SK-N-SH (cell line): ENCODE measurements at regions not wholly inside any gene's neighbourhood (a gene's known extent, or its start where the extent isn't known, plus 50 kb on each side); places are given as distances from the start of the nearest gene placed in this dataset.

Experiments
- EP300 ChIP-seq, 2 experiments: IDR thresholded peaks; 2 replicates each; pipeline versions ENCODE4 v1.4.0 to v1.6.1; 2012; ENCODE audit warnings: borderline replicate concordance in 1 of 2, low read depth in 1 of 2, low read length in 1 of 2
- EZH2phosphoT487 ChIP-seq: fragments of 200-600 bp; sonication (generic); IDR thresholded peaks from 2 replicates; pipeline ENCODE4 v1.6.1; 2017; ENCODE audit warnings: low read depth, mixed run types, mild to moderate bottlenecking, antibody characterized with exemption, moderate library complexity, borderline replicate concordance
- FOXJ3 ChIP-seq: sonication (generic); formaldehyde crosslinking; IDR thresholded peaks from 2 replicates; pipeline ENCODE4 v1.5.1; 2020; ENCODE audit warnings: mild to moderate bottlenecking, missing genetic modification reagents
- MXI1 ChIP-seq: IDR thresholded peaks from 2 replicates; pipeline ENCODE4 v1.6.1; 2012; ENCODE audit warnings: mild to moderate bottlenecking, low read depth, low read length, improper control_type of control experiment
- RAD21 ChIP-seq: IDR thresholded peaks from 2 replicates; pipeline ENCODE4 v1.6.1; 2012; ENCODE audit warnings: mild to moderate bottlenecking, low read length
- SIN3A ChIP-seq: IDR thresholded peaks from 2 replicates; pipeline ENCODE4 v1.6.1; 2012; ENCODE audit warnings: low read depth, mild to moderate bottlenecking, low read length, moderate library complexity, borderline replicate concordance
- SMC3 ChIP-seq: IDR thresholded peaks from 2 replicates; pipeline ENCODE4 v1.6.1; 2012; ENCODE audit warnings: low read depth, low read length, improper control_type of control experiment
- TAF1 ChIP-seq: IDR thresholded peaks from 2 replicates; pipeline ENCODE4 v1.6.1; 2012; ENCODE audit warnings: low read depth, mild to moderate bottlenecking, low read length, moderate library complexity, borderline replicate concordance
- TCF12 ChIP-seq: IDR thresholded peaks from 2 replicates; pipeline ENCODE4 v1.4.0; 2012
- YY1 ChIP-seq: IDR thresholded peaks from 2 replicates; pipeline ENCODE4 v1.4.0; 2012; ENCODE audit warnings: low read depth, mild to moderate bottlenecking
- TF ChIP-seq, protein P1 (sequence below): fragments of 200-600 bp; sonication (generic); IDR thresholded peaks from 2 replicates; pipeline ENCODE4 v1.6.1; 2017; ENCODE audit warnings: antibody characterized with exemption, mild to moderate bottlenecking, moderate library complexity
- TF ChIP-seq, protein P2 (sequence below): IDR thresholded peaks from 2 replicates; pipeline ENCODE4 v1.4.0; 2012; ENCODE audit warnings: low read depth, borderline replicate concordance
- TF ChIP-seq, protein P3 (sequence below): fragments of 150-350 bp; IDR thresholded peaks from 2 replicates; pipeline ENCODE4 v1.6.1; 2017; ENCODE audit warnings: antibody characterized with exemption, low read length, low read depth, borderline replicate concordance

DNA sequence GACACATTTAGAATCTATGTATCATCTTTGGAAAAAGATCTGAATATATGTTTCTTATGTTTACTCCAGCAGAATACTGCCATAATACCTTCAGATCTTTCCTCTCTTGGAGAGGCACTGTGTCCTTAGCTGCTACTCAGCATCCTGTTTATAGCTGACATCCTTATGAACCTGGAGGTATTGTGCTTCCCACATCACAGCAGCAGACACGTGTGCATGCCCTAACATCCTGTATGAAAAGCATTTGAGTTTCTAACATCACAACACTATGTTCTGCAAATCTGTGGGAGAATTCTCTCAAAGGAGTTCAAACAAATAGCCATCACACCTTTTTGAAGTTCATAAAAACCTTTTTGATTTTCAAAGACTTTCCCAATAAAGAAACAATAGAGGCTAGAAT, 216.0 kb downstream of the GJA1 start:
- TF ChIP-seq, protein P1, sequence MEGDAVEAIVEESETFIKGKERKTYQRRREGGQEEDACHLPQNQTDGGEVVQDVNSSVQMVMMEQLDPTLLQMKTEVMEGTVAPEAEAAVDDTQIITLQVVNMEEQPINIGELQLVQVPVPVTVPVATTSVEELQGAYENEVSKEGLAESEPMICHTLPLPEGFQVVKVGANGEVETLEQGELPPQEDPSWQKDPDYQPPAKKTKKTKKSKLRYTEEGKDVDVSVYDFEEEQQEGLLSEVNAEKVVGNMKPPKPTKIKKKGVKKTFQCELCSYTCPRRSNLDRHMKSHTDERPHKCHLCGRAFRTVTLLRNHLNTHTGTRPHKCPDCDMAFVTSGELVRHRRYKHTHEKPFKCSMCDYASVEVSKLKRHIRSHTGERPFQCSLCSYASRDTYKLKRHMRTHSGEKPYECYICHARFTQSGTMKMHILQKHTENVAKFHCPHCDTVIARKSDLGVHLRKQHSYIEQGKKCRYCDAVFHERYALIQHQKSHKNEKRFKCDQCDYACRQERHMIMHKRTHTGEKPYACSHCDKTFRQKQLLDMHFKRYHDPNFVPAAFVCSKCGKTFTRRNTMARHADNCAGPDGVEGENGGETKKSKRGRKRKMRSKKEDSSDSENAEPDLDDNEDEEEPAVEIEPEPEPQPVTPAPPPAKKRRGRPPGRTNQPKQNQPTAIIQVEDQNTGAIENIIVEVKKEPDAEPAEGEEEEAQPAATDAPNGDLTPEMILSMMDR: no peak
- TF ChIP-seq EZH2phosphoT487 (no peak), MXI1 (no peak), EP300 (IDR thresholded peaks at IDR 0.05; ENCODE audit: borderline replicate concordance in 1 of 2, low read depth in 1 of 2, low read length in 1 of 2) (no peak), TAF1 (no peak), SIN3A (no peak), RAD21 (no peak), TCF12 (no peak), YY1 (no peak), FOXJ3 (CRISPR knock-in tag) (no peak), SMC3 (no peak)
- TF ChIP-seq, protein P2, sequence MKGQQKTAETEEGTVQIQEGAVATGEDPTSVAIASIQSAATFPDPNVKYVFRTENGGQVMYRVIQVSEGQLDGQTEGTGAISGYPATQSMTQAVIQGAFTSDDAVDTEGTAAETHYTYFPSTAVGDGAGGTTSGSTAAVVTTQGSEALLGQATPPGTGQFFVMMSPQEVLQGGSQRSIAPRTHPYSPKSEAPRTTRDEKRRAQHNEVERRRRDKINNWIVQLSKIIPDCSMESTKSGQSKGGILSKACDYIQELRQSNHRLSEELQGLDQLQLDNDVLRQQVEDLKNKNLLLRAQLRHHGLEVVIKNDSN: no peak
- TF ChIP-seq, protein P3, sequence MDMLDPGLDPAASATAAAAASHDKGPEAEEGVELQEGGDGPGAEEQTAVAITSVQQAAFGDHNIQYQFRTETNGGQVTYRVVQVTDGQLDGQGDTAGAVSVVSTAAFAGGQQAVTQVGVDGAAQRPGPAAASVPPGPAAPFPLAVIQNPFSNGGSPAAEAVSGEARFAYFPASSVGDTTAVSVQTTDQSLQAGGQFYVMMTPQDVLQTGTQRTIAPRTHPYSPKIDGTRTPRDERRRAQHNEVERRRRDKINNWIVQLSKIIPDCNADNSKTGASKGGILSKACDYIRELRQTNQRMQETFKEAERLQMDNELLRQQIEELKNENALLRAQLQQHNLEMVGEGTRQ: no peak
